GM19467 (cell line): ENCODE measurements at regions not wholly inside any gene's neighbourhood (a gene's known extent, or its start where the extent isn't known, plus 50 kb on each side); places are given as distances from the start of the nearest gene placed in this dataset.
"Not testable (repeated sequence)": the region's sequence is repeated elsewhere in the genome, so short reads cannot be mapped to it uniquely, and the experiment has no call there.

Experiments used
- ATAC-seq: cut with Tn5 transposase; IDR thresholded peaks from one replicate; pipeline ENCODE4 v1.9.1; 2021; ENCODE audit warnings: mild to moderate bottlenecking, moderate library complexity; ENCODE audit not compliant: unreplicated experiment

- no peak for ATAC-seq
Observed at GRCh38 chr10:44014644-44015250, 366.1 kb upstream of the ZNF32 start.

GRCh38 chr10:44013981-44014380, 365.3 kb upstream of the ZNF32 start:
- ATAC-seq: no peak

GRCh38 chr10:44012921-44013320, 364.2 kb upstream of the ZNF32 start:
- ATAC-seq: no peak

GRCh38 chr10:44011603-44011981, 362.9 kb upstream of the ZNF32 start:
- ATAC-seq: no peak

- peak; percentile 98 for ATAC-seq
Observed at GRCh38 chr10:44010873-44011602, 362.4 kb upstream of the ZNF32 start.

GRCh38 chr10:44009891-44010632, 361.4 kb upstream of the ZNF32 start:
- ATAC-seq: no peak

GRCh38 chr10:44008917-44009709, 360.4 kb upstream of the ZNF32 start:
- no peak for ATAC-seq

GRCh38 chr10:44008270-44008916, 359.7 kb upstream of the ZNF32 start:
- ATAC-seq: no peak

- no peak for ATAC-seq
Observed at GRCh38 chr10:44006771-44007170, 358.1 kb upstream of the ZNF32 start.

GRCh38 chr10:44005788-44006099, 357.1 kb upstream of the ZNF32 start:
- no peak for ATAC-seq

GRCh38 chr10:44004913-44005787, 356.5 kb upstream of the ZNF32 start:
- ATAC-seq: no peak

- ATAC-seq: no peak
Observed at GRCh38 chr10:43998021-43998809, 349.5 kb upstream of the ZNF32 start.

- ATAC-seq: no peak
Observed at GRCh38 chr10:43997330-43997729, 348.6 kb upstream of the ZNF32 start.

GRCh38 chr10:43994539-43994938, 345.9 kb upstream of the ZNF32 start:
- no peak for ATAC-seq

GRCh38 chr10:43992816-43993215, 344.1 kb upstream of the ZNF32 start:
- ATAC-seq: not testable (repeated sequence)

- no peak for ATAC-seq
Observed at GRCh38 chr10:43986374-43986773, 337.7 kb upstream of the ZNF32 start.

GRCh38 chr10:43985941-43986340, 337.3 kb upstream of the ZNF32 start:
- ATAC-seq: no peak

- ATAC-seq: no peak
Observed at GRCh38 chr10:43983856-43984271, 335.2 kb upstream of the ZNF32 start.

GRCh38 chr10:43983405-43983804, 334.7 kb upstream of the ZNF32 start:
- no peak for ATAC-seq
